ENCODE measurements at regions not wholly inside any gene's neighbourhood (a gene's known extent, or its start where the extent isn't known, plus 50 kb on each side); places are given as distances from the start of the nearest gene placed in this dataset.

DNA sequence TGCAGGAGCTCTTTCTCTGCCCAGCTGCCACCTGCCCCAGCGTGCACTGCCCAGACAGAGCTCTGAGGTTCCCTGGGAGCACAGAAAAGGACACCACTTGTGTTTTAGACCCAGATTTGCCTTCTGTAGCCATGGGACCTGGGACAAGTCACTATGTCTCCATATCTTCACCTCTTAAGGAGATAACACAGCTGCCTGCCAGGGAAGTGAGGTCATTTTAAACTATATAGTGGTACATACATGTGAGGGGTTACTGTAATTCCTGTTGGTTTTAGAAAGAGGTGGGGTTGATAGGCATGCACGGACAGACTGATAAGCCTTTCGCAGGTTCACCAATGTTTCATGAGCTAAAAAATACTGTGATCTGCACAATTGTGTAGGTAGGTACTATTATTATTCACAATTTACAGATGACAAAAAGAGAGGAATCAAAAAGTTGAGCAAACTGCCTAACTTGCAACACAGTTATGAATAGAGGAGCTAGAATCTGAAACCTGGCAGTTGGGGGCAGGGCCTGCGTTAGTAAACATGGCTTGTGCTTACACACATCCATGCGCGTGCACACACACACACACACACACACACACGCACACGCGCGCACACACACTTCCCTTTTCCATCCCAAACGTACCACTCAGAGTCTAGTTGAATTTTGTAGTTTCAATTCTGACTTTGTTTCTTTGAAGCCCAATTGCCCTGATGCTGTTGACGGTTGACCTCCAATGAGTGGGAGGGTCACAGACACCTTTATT, 193.6 kb downstream of the FAM43A start:
- Histone ChIP-seq H3K9me3 (no peaks in the 10 kb centered on the region), H3K4me1 (ENCODE audit: control insufficient read depth in 1 of 2, insufficient read depth in 2 of 2, low read depth in 1 of 2, low read length in 1 of 2) (peaks cover 0 to 19% of the 10 kb centered on the region in 2 experiments; a peak in 2 of 4 replicates), H4K20me1 (ENCODE audit: insufficient read depth) (no peaks in the 10 kb centered on the region), H3K27ac (ENCODE audit: low read depth in 2 of 2, low read length in 1 of 2) (no peak overlapping the region), H3K4me2 (no peak overlapping the region), H3K27me3 (ENCODE audit: insufficient read depth) (no peaks in the 10 kb centered on the region), H3K36me3 (replicated peaks in 1 of 2; ENCODE audit: control insufficient read depth in 1 of 2, insufficient read depth in 2 of 2, low read length in 1 of 2) (no peaks in the 10 kb centered on the region), H3K4me3 (ENCODE audit: low read depth in 2 of 2, low read length in 1 of 2) (no peak overlapping the region), H3K79me2 (ENCODE audit: insufficient read depth) (no peaks in the 10 kb centered on the region), H2AFZ (ENCODE audit: low read depth) (no peak overlapping the region), H3F3A (replicated peaks; ENCODE audit: insufficient read depth) (no peaks in the 10 kb centered on the region), H3K9ac (no peak overlapping the region), H3K9me2 (no peaks in the 10 kb centered on the region)
- DNase-seq, result no peak
- ChIA-PET POLR2A (interaction anchor here (1.1 kb wide), 1 partner anchor 193 kb away, joined by 3 read pairs; no protein-coding TSS in a partner anchor), CTCF (no interaction called here)
- 80% methylated on average over 12 of the region's 12 CpGs for WGBS (ENCODE audit: low lambda C conversion rate)
- TF ChIP-seq RFX5 (IDR thresholded peaks at IDR 0.05; ENCODE audit: low read length), result no peak
- no peak for TF ChIP-seq ELF1 (IDR thresholded peaks at IDR 0.05)
- TF ChIP-seq, protein P1, sequence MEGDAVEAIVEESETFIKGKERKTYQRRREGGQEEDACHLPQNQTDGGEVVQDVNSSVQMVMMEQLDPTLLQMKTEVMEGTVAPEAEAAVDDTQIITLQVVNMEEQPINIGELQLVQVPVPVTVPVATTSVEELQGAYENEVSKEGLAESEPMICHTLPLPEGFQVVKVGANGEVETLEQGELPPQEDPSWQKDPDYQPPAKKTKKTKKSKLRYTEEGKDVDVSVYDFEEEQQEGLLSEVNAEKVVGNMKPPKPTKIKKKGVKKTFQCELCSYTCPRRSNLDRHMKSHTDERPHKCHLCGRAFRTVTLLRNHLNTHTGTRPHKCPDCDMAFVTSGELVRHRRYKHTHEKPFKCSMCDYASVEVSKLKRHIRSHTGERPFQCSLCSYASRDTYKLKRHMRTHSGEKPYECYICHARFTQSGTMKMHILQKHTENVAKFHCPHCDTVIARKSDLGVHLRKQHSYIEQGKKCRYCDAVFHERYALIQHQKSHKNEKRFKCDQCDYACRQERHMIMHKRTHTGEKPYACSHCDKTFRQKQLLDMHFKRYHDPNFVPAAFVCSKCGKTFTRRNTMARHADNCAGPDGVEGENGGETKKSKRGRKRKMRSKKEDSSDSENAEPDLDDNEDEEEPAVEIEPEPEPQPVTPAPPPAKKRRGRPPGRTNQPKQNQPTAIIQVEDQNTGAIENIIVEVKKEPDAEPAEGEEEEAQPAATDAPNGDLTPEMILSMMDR (IDR thresholded peaks at IDR 0.05), result no peak
- no peak for TF ChIP-seq NFIC (IDR thresholded peaks at IDR 0.05; ENCODE audit: borderline replicate concordance)
- no peak for TF ChIP-seq RCOR1 (IDR thresholded peaks at IDR 0.05; ENCODE audit: low read length)
- TF ChIP-seq, protein P2, sequence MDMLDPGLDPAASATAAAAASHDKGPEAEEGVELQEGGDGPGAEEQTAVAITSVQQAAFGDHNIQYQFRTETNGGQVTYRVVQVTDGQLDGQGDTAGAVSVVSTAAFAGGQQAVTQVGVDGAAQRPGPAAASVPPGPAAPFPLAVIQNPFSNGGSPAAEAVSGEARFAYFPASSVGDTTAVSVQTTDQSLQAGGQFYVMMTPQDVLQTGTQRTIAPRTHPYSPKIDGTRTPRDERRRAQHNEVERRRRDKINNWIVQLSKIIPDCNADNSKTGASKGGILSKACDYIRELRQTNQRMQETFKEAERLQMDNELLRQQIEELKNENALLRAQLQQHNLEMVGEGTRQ (IDR thresholded peaks at IDR 0.05; ENCODE audit: borderline replicate concordance, low read depth, low read length), result no peak
- TF ChIP-seq EP300 (IDR thresholded peaks at IDR 0.05; ENCODE audit: borderline replicate concordance in 1 of 2, low read depth in 1 of 2, low read length in 1 of 2), result no peak
- TF ChIP-seq SIN3A (IDR thresholded peaks at IDR 0.05; ENCODE audit: borderline replicate concordance, low read depth, low read length), result no peak
- no peak for TF ChIP-seq CHD2 (IDR thresholded peaks at IDR 0.05; ENCODE audit: low read length, partially characterized antibody)
- TF ChIP-seq TCF12 (IDR thresholded peaks at IDR 0.05), result no peak
- no peak for TF ChIP-seq FOXM1 (IDR thresholded peaks at IDR 0.05; ENCODE audit: low read depth)
- no peak for TF ChIP-seq GABPA (IDR thresholded peaks at IDR 0.05; ENCODE audit: low read depth)
- no peak for TF ChIP-seq TEAD4 (IDR thresholded peaks at IDR 0.05; ENCODE audit: borderline replicate concordance, insufficient read depth)
- no peak for TF ChIP-seq JUND (IDR thresholded peaks at IDR 0.05)
- TF ChIP-seq, protein P3, sequence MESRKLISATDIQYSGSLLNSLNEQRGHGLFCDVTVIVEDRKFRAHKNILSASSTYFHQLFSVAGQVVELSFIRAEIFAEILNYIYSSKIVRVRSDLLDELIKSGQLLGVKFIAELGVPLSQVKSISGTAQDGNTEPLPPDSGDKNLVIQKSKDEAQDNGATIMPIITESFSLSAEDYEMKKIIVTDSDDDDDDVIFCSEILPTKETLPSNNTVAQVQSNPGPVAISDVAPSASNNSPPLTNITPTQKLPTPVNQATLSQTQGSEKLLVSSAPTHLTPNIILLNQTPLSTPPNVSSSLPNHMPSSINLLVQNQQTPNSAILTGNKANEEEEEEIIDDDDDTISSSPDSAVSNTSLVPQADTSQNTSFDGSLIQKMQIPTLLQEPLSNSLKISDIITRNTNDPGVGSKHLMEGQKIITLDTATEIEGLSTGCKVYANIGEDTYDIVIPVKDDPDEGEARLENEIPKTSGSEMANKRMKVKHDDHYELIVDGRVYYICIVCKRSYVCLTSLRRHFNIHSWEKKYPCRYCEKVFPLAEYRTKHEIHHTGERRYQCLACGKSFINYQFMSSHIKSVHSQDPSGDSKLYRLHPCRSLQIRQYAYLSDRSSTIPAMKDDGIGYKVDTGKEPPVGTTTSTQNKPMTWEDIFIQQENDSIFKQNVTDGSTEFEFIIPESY (IDR thresholded peaks at IDR 0.05; ENCODE audit: borderline replicate concordance, low read depth), result no peak
